GM12874 (cell line): ENCODE measurements at regions not wholly inside any gene's neighbourhood (a gene's known extent, or its start where the extent isn't known, plus 50 kb on each side); places are given as distances from the start of the nearest gene placed in this dataset.

ENCODE experiments used
- TF ChIP-seq, protein P1 (sequence below): IDR thresholded peaks from 2 replicates; pipeline ENCODE4 v1.5.1; 2011; ENCODE audit warnings: low read depth, mild to moderate bottlenecking, control low read depth, low read length, moderate library complexity; ENCODE audit not compliant: insufficient read depth

DNA sequence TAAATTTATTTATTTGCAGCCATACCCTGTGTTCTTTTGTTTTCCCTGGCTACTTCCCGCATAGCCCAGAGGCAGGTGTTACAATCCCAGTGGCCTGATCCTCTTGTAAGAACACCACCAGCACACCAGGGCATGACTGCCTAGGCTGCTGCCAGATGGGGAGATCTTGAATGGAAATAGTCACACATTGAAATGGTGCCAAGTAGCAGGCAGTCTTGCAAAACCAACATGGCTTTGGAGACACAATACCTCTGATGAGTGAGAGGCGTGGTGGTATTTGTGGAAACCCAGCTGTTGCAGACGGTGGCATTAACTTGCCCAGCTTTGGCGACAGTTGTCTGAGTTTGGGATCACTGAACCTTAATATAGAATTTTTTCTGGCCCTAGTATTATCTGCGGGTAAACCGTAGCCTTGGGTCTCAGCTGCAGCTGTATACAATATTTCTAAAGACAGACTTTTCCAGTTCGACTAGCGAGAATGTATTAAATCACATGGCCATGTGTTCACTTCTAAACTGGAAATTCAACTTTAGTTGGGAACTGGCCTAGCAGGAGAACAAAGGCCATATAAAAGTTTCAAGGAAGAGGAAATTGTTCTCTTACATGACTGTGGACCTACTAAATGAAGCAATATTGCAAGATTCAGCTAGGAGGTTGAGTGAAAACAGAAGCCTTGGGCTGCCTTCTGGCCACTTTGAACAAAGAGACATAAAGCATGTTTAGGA, 277.0 kb downstream of the SMARCA2 start:
- TF ChIP-seq, protein P1, sequence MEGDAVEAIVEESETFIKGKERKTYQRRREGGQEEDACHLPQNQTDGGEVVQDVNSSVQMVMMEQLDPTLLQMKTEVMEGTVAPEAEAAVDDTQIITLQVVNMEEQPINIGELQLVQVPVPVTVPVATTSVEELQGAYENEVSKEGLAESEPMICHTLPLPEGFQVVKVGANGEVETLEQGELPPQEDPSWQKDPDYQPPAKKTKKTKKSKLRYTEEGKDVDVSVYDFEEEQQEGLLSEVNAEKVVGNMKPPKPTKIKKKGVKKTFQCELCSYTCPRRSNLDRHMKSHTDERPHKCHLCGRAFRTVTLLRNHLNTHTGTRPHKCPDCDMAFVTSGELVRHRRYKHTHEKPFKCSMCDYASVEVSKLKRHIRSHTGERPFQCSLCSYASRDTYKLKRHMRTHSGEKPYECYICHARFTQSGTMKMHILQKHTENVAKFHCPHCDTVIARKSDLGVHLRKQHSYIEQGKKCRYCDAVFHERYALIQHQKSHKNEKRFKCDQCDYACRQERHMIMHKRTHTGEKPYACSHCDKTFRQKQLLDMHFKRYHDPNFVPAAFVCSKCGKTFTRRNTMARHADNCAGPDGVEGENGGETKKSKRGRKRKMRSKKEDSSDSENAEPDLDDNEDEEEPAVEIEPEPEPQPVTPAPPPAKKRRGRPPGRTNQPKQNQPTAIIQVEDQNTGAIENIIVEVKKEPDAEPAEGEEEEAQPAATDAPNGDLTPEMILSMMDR, result no peak

DNA sequence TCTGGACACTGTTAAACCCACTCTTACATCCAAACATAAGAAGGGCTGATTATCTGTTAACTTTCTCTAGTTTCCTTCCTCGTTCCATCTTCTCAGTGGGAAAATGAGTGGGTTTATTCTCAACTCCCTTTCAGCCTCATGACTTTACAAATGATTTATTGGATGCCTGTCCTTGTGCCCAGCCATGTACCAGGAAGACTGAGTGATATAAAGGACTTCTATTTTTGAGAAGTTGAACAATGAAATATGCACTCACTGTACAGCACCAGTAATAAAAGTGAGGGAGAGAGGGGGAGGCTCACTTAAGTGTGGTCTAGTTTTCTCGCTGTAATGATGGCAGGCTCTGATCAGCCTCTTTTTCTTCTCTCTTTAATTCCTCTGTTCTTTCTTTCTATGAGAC, 277.6 kb downstream of the SMARCA2 start:
- TF ChIP-seq, protein P1, result no peak

DNA sequence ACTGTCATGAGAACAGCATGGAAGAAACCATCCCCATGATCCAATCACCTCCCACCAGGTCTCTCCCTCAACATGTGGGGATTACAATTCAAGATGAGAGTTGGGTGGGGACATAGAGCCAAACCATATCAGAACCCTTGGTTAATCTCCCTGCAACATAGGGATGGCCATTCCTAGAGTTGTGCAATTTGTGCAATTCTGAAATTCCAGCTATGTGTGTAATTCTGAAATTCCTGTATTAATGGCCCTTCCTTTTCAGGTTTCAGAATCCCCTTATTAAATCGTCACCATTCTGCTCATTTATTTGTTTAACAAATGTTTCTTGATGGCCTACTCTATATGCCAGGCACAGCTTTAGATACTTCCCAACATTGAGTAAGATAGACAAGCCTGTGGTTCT, 282.6 kb downstream of the SMARCA2 start:
- TF ChIP-seq, protein P1, result no peak

DNA sequence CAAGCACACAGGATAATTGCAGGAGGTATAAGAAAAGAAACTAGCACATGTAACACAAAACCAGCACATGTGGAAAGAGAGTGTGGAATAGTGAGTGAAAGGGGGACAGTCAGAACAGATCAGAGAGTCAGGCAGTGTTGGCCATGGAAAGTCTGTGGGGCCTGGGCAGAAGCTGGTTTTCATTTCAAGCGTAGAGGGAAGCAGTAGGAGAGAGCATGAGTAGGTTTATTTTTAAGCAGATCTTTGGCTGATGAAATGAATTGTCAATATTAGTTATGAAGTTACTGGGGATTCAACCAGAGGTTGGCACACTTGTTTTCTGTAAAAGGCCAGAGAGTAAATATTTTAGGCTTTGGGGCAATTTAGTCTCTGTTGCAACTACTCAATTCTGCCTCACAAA, 283.1 kb downstream of the SMARCA2 start:
- TF ChIP-seq, protein P1, result no peak

DNA sequence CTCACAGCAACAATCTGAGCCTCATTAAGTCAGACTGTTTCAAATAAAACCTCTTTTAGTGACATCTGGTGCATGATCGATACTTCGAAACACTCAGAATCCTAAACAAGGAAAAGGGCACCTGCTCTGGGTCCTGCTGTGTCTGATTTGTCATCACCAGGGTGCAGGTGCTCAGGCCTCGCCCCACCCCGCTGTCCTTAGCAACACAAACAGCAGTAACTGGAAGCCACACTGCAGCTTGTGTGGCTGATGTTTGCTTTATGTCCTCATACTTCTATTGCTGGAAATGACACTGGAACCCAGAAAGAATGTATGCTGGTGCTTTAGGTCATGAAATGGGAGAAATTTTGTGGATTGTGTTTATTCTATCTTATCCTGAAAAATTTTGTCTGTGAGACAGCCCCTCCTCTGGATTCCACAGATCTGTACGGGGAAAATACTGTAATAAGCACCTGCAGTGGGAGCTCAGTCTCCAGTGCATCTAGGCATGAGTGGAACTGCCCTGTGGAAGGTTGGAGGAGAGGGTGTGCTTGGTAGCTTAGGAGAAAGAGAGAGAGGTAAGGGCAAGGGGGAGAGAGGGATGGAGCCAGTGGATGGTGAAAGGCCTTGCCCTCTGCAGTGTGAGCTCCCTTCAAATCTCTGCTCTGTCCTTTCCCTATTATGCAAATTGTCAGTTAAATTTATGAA, 284.2 kb downstream of the SMARCA2 start:
- TF ChIP-seq, protein P1, result no peak

DNA sequence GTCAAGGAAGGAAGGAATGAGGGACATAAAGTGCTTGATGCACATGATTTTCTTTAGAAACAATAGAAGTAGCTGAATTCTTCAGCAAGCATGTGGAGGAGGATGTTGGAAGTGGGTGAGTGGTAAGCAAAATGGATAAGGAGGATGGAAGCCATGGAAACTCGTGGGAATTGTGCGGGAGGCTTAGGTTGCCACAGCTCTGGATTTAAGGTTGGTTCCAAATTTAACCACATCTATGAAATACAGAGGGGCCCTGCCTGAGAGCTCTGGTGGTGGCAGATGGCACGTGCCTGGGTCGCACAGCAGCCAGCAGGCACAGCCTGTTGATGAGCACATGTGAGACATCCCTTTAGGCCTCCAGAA, 284.7 kb downstream of the SMARCA2 start:
- TF ChIP-seq, protein P1, result no peak

DNA sequence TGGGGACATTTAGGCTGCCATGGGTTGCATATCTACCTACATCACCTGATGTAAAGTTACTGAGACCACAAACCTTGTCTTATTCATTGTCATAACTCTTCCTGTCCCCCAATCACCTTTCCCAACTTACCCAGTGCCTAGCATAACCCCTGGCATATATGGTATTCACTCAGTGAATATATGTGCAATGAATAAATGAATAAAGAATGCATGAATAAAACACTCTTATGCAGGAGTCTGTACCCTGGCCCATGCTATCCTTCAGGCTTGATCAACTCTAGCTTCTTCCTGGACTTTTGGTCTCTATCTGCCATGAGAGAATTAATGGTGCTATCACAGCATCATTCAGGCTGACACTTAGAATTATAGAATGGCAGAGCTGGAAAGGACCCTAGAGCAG, 285.2 kb downstream of the SMARCA2 start:
- TF ChIP-seq, protein P1, result no peak
